ENCODE measurements at regions not wholly inside any gene's neighbourhood (a gene's known extent, or its start where the extent isn't known, plus 50 kb on each side); places are given as distances from the start of the nearest gene placed in this dataset.

GRCh38 chr3:1847571-1847970, 251.1 kb upstream of the CNTN4 start:
- DNase-seq, result no peak
- intact Hi-C loops (cut with DNase I), result no loop called here

GRCh38 chr3:1848935-1849334, 249.7 kb upstream of the CNTN4 start:
- no peak for FAIRE-seq
- 14 to 21% methylated on average over 2 of the region's 2 CpGs for WGBS, 2 donors
- intact Hi-C loops (cut with DNase I), result no loop called here

More at GRCh38 chr3:1847571-1847970, 251.1 kb upstream of the CNTN4 start:
- no peaks in the 10 kb centered on the region for H3K27me3 ChIP-seq
- ATAC-seq (no peak), FAIRE-seq (no peak)
- H3K4me1 ChIP-seq, result no peaks in the 10 kb centered on the region
- no peaks in the 10 kb centered on the region for H3K36me3 ChIP-seq
- H3K27ac ChIP-seq, result no peak overlapping the region
- no peak overlapping the region for H3K4me3 ChIP-seq
- WGBS, 2 donors, result 64 to 80% methylated on average over 3 of the region's 3 CpGs
- TF ChIP-seq CTCF (IDR thresholded peaks at IDR 0.05), result no peak
- no peaks in the 10 kb centered on the region for H3K9me3 ChIP-seq

GRCh38 chr3:1852950-1853349, 245.7 kb upstream of the CNTN4 start:
- no peak for DNase-seq
- H3K27me3 ChIP-seq, result no peaks in the 10 kb centered on the region
- FAIRE-seq, result no peak
- 45 to 51% methylated on average over 2 of the region's 2 CpGs for WGBS, 2 donors
- ATAC-seq, result no peak
- no peak overlapping the region for H3K4me3 ChIP-seq
- H3K27ac ChIP-seq, result no peak overlapping the region
- H3K4me1 ChIP-seq, result no peaks in the 10 kb centered on the region
- TF ChIP-seq CTCF (IDR thresholded peaks at IDR 0.05), result no peak
- no peaks in the 10 kb centered on the region for H3K9me3 ChIP-seq
- no peaks in the 10 kb centered on the region for H3K36me3 ChIP-seq
- intact Hi-C loops (cut with DNase I), result no loop called here

More at GRCh38 chr3:1848935-1849334, 249.7 kb upstream of the CNTN4 start:
- no peak overlapping the region for H3K27ac ChIP-seq
- no peaks in the 10 kb centered on the region for H3K36me3 ChIP-seq
- no peaks in the 10 kb centered on the region for H3K27me3 ChIP-seq
- TF ChIP-seq CTCF (IDR thresholded peaks at IDR 0.05), result no peak
- ATAC-seq (no peak), DNase-seq (no peak)
- H3K9me3 ChIP-seq, result no peaks in the 10 kb centered on the region
- no peak overlapping the region for H3K4me3 ChIP-seq
- no peaks in the 10 kb centered on the region for H3K4me1 ChIP-seq

GRCh38 chr3:1855841-1856240, 242.8 kb upstream of the CNTN4 start:
- no peaks in the 10 kb centered on the region for H3K36me3 ChIP-seq
- no peak for DNase-seq
- H3K27me3 ChIP-seq, result no peaks in the 10 kb centered on the region
- H3K27ac ChIP-seq, result no peak overlapping the region
- no peaks in the 10 kb centered on the region for H3K9me3 ChIP-seq
- no peak for TF ChIP-seq CTCF (IDR thresholded peaks at IDR 0.05)
- ATAC-seq, result no peak
- no peak overlapping the region for H3K4me3 ChIP-seq
- no peak for FAIRE-seq
- intact Hi-C loops (cut with DNase I), result no loop called here
- WGBS, 2 donors, result 68 to 80% methylated on average over 3 of the region's 3 CpGs
- H3K4me1 ChIP-seq, result no peaks in the 10 kb centered on the region

GRCh38 chr3:1870738-1871137, 227.9 kb upstream of the CNTN4 start:
- H3K4me1 ChIP-seq, result no peaks in the 10 kb centered on the region
- ATAC-seq (no peak), DNase-seq (no peak), FAIRE-seq (no peak)
- no peak for TF ChIP-seq CTCF (IDR thresholded peaks at IDR 0.05)
- H3K4me3 ChIP-seq, result no peak overlapping the region
- H3K9me3 ChIP-seq, result no peaks in the 10 kb centered on the region
- intact Hi-C loops (cut with DNase I), result no loop called here
- H3K27me3 ChIP-seq, result no peaks in the 10 kb centered on the region
- WGBS, 2 donors, result 75 to 90% methylated on average over 7 of the region's 7 CpGs
- no peaks in the 10 kb centered on the region for H3K36me3 ChIP-seq
- H3K27ac ChIP-seq, result no peak overlapping the region
